K562 (cell line): ENCODE measurements at regions not wholly inside any gene's neighbourhood (a gene's known extent, or its start where the extent isn't known, plus 50 kb on each side); places are given as distances from the start of the nearest gene placed in this dataset.

ENCODE experiments used
- ATAC-seq: fragments of 200-7000 bp; cut with Tn5 transposase; 3 replicates; pipeline ENCODE4 v1.9.1; 2020; ENCODE audit warnings: moderate library complexity
- BruUV-seq: library from RNA; stranded (reverse); fragments of 400-500 nt; replicated peaks from 2 replicates; lab custom pipeline; 2021; lab: Mats Ljungman, UMichigan
- CTCF ChIA-PET: fragments of 300-600 bp; formaldehyde crosslinking; extraction: SDS; loops from one replicate; lab custom pipeline; 2021; ENCODE audit warnings: low intra/inter-chr PET ratio; lab: Yijun Ruan, JAX
- POLR2A ChIA-PET: fragments of 300-600, 350-650 bp; sonication (Branson Sonifier 250); formaldehyde crosslinking; extraction: SDS; loops from one replicate; lab custom pipeline; 2021; ENCODE audit warnings: antibody characterized with exemption, inconsistent platforms; lab: Yijun Ruan, JAX
- DNase-seq, 4 experiments: peaks; one replicate each; pipeline versions ENCODE4 v3.0.0 to v3.0.0-alpha.2; 2011 to 2018; ENCODE audit warnings: low spot score in 3 of 4, mixed read lengths in 3 of 4; ENCODE audit errors: extremely low read depth in 1 of 4
- FAIRE-seq: peaks from 2 replicates; lab custom pipeline; 2011; peaks lifted over from hg19 to GRCh38; lab: Jason Lieb, UNC
- H2AFZ ChIP-seq: 2 replicates; pipeline ENCODE4 v1.6.0; 2011; ENCODE audit warnings: low read depth, low read length, control low read depth, inconsistent platforms
- H3K27ac ChIP-seq: fragments of 200-600 bp; 3 replicates; pipeline ENCODE4 v1.8.0; 2011; ENCODE audit warnings: low read depth, mild to moderate bottlenecking, control low read depth, inconsistent platforms, low read length, moderate library complexity, mixed read lengths; ENCODE audit errors: extremely low read depth
- H3K27me3 ChIP-seq, 2 experiments: fragments of 300-600 bp in 1 of 2; 2 replicates in 1 of 2; 3 replicates in 1 of 2; pipeline versions ENCODE4 v1.6.0 to v1.8.0; 2011; ENCODE audit warnings: inconsistent platforms in 2 of 2, low read length in 2 of 2, mild to moderate bottlenecking in 1 of 2, mixed read lengths in 1 of 2, moderate library complexity in 1 of 2; ENCODE audit not compliant: control insufficient read depth in 2 of 2, insufficient read depth in 2 of 2
- H3K36me3 ChIP-seq: fragments of 300-600 bp; 3 replicates; pipeline ENCODE4 v1.8.0; 2011; ENCODE audit warnings: mild to moderate bottlenecking, low read length, inconsistent platforms; ENCODE audit not compliant: control insufficient read depth, insufficient read depth
- H3K4me1 ChIP-seq, 2 experiments: fragments of 200-600 bp in 1 of 2; replicated peaks in 1 of 2; 2 replicates in 1 of 2; 3 replicates in 1 of 2; pipeline versions ENCODE4 v1.5.1 to v1.8.0; 2011; ENCODE audit warnings: inconsistent platforms in 2 of 2, low read length in 2 of 2, mild to moderate bottlenecking in 1 of 2, mixed read lengths in 1 of 2, moderate library complexity in 1 of 2; ENCODE audit not compliant: control insufficient read depth in 2 of 2, insufficient read depth in 2 of 2
- H3K4me2 ChIP-seq: 2 replicates; pipeline ENCODE4 v1.6.1; 2011; ENCODE audit warnings: low read length, control low read depth, inconsistent platforms, mixed read lengths; ENCODE audit not compliant: insufficient read depth
- H3K4me3 ChIP-seq: fragments of 200-600 bp; sonication (generic), shearing (Covaris generic); 2 replicates; pipeline ENCODE4 v1.5.1; 2016; ENCODE audit warnings: control low read depth, inconsistent platforms
- H3K79me2 ChIP-seq: fragments of 200-600 bp; 3 replicates; pipeline ENCODE4 v1.8.0; 2011; ENCODE audit warnings: low read length, inconsistent platforms; ENCODE audit not compliant: control insufficient read depth, insufficient read depth
- H3K9ac ChIP-seq, 2 experiments: 2 replicates each; pipeline versions ENCODE4 v1.6.0 to v1.6.1; 2011; ENCODE audit warnings: low read depth in 2 of 2, low read length in 2 of 2, control low read depth in 1 of 2, inconsistent platforms in 1 of 2, mild to moderate bottlenecking in 1 of 2, mixed read lengths in 1 of 2; ENCODE audit not compliant: insufficient read depth in 1 of 2
- H3K9me1 ChIP-seq: one replicate; pipeline ENCODE4 v1.6.0; 2011; ENCODE audit warnings: inconsistent platforms, mild to moderate bottlenecking, low read length, moderate library complexity; ENCODE audit not compliant: control insufficient read depth, insufficient read depth
- H3K9me3 ChIP-seq: replicated peaks from 2 replicates; pipeline ENCODE4 v1.5.1; 2011; ENCODE audit warnings: low read depth, low read length, inconsistent platforms; ENCODE audit not compliant: control insufficient read depth, insufficient read depth
- H4K20me1 ChIP-seq: replicated peaks from 2 replicates; pipeline ENCODE4 v1.6.1; 2011; ENCODE audit warnings: low read length, inconsistent platforms, mixed read lengths; ENCODE audit not compliant: control insufficient read depth, insufficient read depth
- CXXC5 ChIP-seq: fragments of 250-450 bp; sonication (Bioruptor Pico); IDR thresholded peaks from 2 replicates; pipeline ENCODE4 v1.8.0; 2022; ENCODE audit warnings: inconsistent platforms, mild to moderate bottlenecking, moderate library complexity
- FOS ChIP-seq: IDR thresholded peaks from 3 replicates; pipeline ENCODE4 v1.6.1; 2011; ENCODE audit not compliant: insufficient read length; ENCODE audit errors: extremely low read depth
- GABPA ChIP-seq: fragments of 200-800 bp; sonication (Bioruptor generic); conservative IDR thresholded peaks from 2 replicates; pipeline ENCODE4 v1.6.1; 2016; ENCODE audit warnings: low read depth, missing genetic modification characterization, missing compliant biosample characterization
- HIVEP1 ChIP-seq: fragments of 250-450 bp; sonication (Bioruptor Pico); IDR thresholded peaks from 2 replicates; pipeline ENCODE4 v1.4.0; 2020; ENCODE audit warnings: mild to moderate bottlenecking
- L3MBTL2 ChIP-seq: fragments of 450-650 bp; IDR thresholded peaks from 2 replicates; pipeline ENCODE4 v1.6.1; 2016; ENCODE audit warnings: mild to moderate bottlenecking, moderate library complexity
- NR2C2 ChIP-seq, 2 experiments: fragments of 200-800 bp in 1 of 2; sonication (Bioruptor generic) in 1 of 2; sonication (generic) in 1 of 2; formaldehyde crosslinking in 1 of 2; IDR thresholded peaks; 2 replicates each; pipeline versions ENCODE4 v1.6.1 to v1.8.0; 2016 to 2022; ENCODE audit warnings: mild to moderate bottlenecking in 1 of 2, missing compliant biosample characterization in 1 of 2, missing genetic modification characterization in 1 of 2, missing genetic modification reagents in 1 of 2
- NRF1 ChIP-seq, 2 experiments: fragments of 450-650 bp; IDR thresholded peaks in 1 of 2; conservative IDR thresholded peaks in 1 of 2; 2 replicates each; pipeline ENCODE4 v1.6.1; 2014; ENCODE audit warnings: mild to moderate bottlenecking in 2 of 2
- SLC30A9 ChIP-seq: fragments of 250-450 bp; sonication (Bioruptor Pico); IDR thresholded peaks from 2 replicates; pipeline ENCODE4 v1.8.0; 2022; ENCODE audit warnings: mild to moderate bottlenecking, moderate library complexity
- ZNF282 ChIP-seq: sonication (generic); formaldehyde crosslinking; IDR thresholded peaks from 2 replicates; pipeline ENCODE4 v1.8.1; 2023; ENCODE audit warnings: missing genetic modification reagents
- WGBS: fragments of 100-300 bp; shearing (Covaris generic); methylation state at CpG from one replicate; pipeline ENCODE4 v1.1.6; 2016; ENCODE audit warnings: low coverage, mixed read lengths; ENCODE audit not compliant: insufficient coverage; ENCODE audit errors: missing lambda C conversion rate; 5-methylcytosine and 5-hydroxymethylcytosine counted together
- in situ Hi-C: fragments of 300-500 bp; cut with MboI; formaldehyde crosslinking; loops from 4 replicates; pipeline ENCODE4 v1.15.0; 2018; ENCODE audit warnings: inconsistent platforms, mixed read lengths
- intact Hi-C: fragments of 100-400 bp; cut with micrococcal nuclease; formaldehyde crosslinking; loops from 2 replicates; pipeline ENCODE4 v1.14.2; 2022
- TF ChIP-seq, protein P1 (sequence below), 2 experiments: IDR thresholded peaks; 2 replicates each; pipeline ENCODE4 v1.6.1; 2011; ENCODE audit warnings: borderline replicate concordance in 1 of 2, control low read depth in 1 of 2, low read depth in 1 of 2, low read length in 1 of 2, mild to moderate bottlenecking in 1 of 2, mixed read lengths in 1 of 2, moderate library complexity in 1 of 2; ENCODE audit not compliant: insufficient read depth in 1 of 2, insufficient read length in 1 of 2, poor library complexity in 1 of 2, severe bottlenecking in 1 of 2; ENCODE audit errors: extremely low read depth in 1 of 2
- TF ChIP-seq, protein P2 (sequence below): fragments of 450-650 bp; IDR thresholded peaks from 2 replicates; pipeline ENCODE4 v1.6.1; 2016; ENCODE audit warnings: missing biosample characterization, missing genetic modification characterization

- no peaks in the 10 kb centered on the region for H3K79me2 ChIP-seq
- no peak overlapping the region for H3K27ac ChIP-seq
- FAIRE-seq (no peak), ATAC-seq (no peak), DNase-seq (no peak)
- H3K9ac ChIP-seq = no peak overlapping the region
- H2AFZ ChIP-seq = no peak overlapping the region
- BruUV-seq = no TSS peak
- intact Hi-C loops = no loop called here
- no peaks in the 10 kb centered on the region for H3K9me3 ChIP-seq
- no peaks in the 10 kb centered on the region for H3K9me1 ChIP-seq
- H3K36me3 ChIP-seq = no peaks in the 10 kb centered on the region
- H3K27me3 ChIP-seq = no peaks in the 10 kb centered on the region
- CTCF ChIA-PET = no interaction called here
- H4K20me1 ChIP-seq = no peaks in the 10 kb centered on the region
- no peak overlapping the region for H3K4me2 ChIP-seq
- H3K4me1 ChIP-seq = peaks cover 0 to 3% of the 10 kb centered on the region in 2 experiments; a peak in 1 of 5 replicates
- POLR2A ChIA-PET = no interaction called here
- H3K4me3 ChIP-seq = no peak overlapping the region
- in situ Hi-C loops = no loop called here
- 8% methylated on average over 45 of the region's 46 CpGs for WGBS
- peak; percentile 64 for TF ChIP-seq CXXC5
- peak; percentile 63 for TF ChIP-seq GABPA
- no peak for TF ChIP-seq ZNF282 (CRISPR knock-in tag)
- TF ChIP-seq, protein P1, sequence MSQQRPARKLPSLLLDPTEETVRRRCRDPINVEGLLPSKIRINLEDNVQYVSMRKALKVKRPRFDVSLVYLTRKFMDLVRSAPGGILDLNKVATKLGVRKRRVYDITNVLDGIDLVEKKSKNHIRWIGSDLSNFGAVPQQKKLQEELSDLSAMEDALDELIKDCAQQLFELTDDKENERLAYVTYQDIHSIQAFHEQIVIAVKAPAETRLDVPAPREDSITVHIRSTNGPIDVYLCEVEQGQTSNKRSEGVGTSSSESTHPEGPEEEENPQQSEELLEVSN (IDR thresholded peaks at IDR 0.05; ENCODE audit: borderline replicate concordance in 1 of 2, extremely low read depth in 1 of 2, insufficient read depth in 1 of 2, insufficient read length in 1 of 2, low read depth in 1 of 2, low read length in 1 of 2, poor library complexity in 1 of 2, severe bottlenecking in 1 of 2) = peak; percentile 26 to 69
- no peak for TF ChIP-seq FOS
- no peak for TF ChIP-seq NR2C2 (CRISPR knock-in tag; IDR thresholded peaks at IDR 0.05)
- TF ChIP-seq NR2C2 (tag; IDR thresholded peaks at IDR 0.05) = peak; percentile 38; the same call in 1 of the 2 replicates
- TF ChIP-seq, protein P2, sequence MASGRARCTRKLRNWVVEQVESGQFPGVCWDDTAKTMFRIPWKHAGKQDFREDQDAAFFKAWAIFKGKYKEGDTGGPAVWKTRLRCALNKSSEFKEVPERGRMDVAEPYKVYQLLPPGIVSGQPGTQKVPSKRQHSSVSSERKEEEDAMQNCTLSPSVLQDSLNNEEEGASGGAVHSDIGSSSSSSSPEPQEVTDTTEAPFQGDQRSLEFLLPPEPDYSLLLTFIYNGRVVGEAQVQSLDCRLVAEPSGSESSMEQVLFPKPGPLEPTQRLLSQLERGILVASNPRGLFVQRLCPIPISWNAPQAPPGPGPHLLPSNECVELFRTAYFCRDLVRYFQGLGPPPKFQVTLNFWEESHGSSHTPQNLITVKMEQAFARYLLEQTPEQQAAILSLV (tag) = no peak
- peak; percentile 79 to 83 for TF ChIP-seq NRF1 (conservative IDR thresholded peaks at IDR 0.05 in 1 of 2, IDR thresholded peaks at IDR 0.05 in 1 of 2)
- TF ChIP-seq L3MBTL2 = peak; percentile 97
- no peak for TF ChIP-seq SLC30A9 (CRISPR knock-in tag)
- 0 out of 2 replicates have a peak, but pooled peaks have one; percentile 48 for TF ChIP-seq HIVEP1 (CRISPR knock-in tag)
Observed at GRCh38 chr4:187613089-187613839, 382.3 kb upstream of the ZFP42 start.
